CD4-positive, alpha-beta T cell treated with Interleukin-10 for 1 hour (primary cell): ENCODE measurements at regions not wholly inside any gene's neighbourhood (a gene's known extent, or its start where the extent isn't known, plus 50 kb on each side); places are given as distances from the start of the nearest gene placed in this dataset.

ENCODE experiments used
- DNase-seq: peaks from one replicate; pipeline ENCODE4 v3.0.0-alpha.2; 2020

DNA sequence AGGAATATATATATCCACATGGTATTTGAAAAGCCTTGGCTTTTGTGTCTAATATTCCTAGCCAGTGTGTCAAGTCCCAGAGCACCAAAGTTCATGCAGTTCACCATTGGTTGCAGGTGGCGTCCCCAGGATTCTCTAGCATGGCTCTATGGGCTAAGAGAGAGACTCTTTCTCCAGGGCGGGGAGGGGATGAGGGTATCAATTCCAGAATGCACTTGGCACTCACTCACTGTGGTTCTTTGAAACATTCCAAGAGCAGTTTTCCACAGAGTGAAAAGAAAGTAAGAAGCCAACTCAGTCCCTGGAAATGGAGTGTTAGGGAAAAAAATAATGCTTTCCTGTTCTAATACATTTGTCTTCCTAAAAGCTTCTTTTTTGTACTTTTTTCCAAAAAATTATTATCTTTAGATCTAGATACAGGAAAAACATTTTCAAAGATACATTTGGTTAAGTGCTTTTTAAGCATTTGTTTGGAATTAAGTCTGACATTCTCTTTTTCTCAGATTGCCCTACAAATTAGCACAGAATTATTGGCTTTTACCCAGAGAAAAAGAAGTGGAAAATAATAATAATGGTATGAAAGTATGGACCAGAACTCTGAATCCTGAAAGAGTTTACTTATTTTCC is 239.9 kb downstream of the PAX3 start:
- DNase-seq: no peak

DNA sequence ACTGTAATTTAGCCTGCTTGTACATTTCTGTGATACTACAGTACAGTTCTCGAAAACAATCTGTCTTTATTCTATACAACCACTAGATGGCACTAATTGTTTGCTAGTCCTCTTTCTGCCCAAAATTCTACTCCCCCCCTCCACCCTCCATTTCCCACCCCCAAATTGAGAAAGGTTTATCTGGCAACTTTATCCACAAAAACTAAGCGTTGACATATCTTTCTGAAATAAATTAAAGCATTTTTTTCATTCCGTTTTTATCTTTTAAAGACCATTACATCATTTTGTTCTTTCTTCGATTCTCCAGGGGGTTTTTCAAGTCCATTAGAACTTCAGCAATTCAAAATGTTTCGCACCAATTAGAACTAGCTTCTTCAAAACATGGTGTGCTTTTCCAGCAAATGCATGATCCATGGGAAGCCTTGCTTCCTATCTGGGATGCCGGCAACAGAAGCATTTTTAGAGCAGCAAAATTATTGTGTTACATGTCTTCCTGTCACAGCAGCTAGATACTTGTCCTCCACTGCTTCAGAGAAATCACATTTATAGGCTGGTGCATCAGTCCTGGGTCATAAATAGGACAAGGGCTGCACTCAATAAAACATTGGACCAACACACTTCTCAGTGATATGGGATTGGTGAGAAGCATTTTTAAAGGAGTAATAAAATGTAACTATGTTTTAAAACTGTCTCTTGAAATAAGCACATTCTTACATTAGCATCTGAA is 241.3 kb downstream of the PAX3 start:
- DNase-seq: no peak

DNA sequence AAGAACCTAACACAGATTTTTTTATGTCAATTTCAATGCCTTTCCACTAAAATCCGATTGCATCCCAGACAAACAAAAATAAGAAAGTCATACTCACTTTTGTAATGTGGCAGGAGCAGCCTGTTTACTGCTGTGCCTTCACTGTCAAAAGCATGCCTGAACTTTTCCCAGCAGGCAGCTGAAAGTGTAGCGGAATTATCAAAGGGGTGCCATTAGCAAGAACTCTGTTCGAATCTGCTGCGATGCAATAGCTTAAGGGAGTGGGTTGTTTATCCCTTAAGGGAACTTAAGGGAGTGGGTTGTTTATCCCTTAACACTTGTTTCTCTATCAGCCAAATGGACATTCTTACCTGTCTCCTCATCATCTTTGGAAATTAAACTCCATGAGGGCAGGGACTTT is 243.5 kb downstream of the PAX3 start:
- DNase-seq: no peak

DNA sequence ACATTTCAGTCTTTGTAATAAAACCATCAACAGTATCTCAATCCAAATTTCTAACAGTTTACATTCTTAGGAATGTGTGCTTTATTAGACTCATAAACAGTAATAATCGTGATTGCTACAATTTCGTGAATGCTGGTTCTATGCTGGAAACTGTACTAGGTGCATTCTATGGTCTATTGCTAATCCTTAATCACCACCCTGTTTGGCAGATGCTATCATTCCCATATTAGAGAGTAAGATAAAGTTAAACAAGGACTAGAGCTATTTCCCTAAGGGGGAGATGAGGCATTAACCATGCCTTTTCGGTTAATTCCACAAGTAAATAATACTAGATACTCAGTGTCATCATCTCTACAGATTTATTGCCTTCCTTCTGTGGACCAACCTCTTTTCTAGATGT is 244.0 kb downstream of the PAX3 start:
- DNase-seq: no peak

DNA sequence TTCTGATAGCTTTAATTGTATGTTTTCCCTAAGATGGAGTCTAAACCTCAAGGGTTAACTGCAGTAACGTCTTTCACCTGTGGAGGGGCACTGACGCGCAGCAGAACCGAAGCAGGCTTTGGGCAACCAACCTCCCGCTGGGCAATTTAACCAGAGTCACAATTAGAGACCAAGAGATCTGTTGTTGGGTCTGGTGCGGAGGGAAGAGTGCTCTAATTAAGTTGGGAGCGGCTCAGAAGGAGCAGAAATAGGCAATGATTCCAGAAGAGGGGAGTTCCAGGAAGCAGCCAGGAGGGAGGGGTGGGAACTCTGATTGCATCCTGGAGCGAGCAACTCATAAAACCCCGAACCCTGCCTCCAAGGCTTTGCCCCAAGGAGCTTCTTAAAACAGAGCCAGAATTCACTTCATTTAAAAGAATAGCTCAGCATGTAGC is 245.8 kb downstream of the PAX3 start:
- no peak for DNase-seq

DNA sequence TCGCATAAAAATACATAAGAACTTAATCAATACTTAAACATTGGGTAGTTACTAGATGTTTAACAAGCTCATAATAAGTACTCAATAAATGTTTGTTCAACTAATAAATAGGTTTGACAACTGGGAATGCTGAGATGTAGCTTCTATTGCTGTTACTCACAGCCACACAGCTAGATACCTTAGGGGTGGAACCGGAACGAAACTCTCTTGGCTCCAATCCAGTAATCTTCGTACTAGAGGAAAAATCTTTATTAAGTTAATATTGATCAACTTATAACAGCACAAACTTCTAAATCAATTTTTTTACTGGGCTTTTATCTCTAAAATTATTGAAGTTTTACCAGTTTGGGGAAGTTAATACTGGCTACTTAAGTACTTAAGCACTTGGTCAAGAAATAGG is 247.8 kb downstream of the PAX3 start:
- no peak for DNase-seq

DNA sequence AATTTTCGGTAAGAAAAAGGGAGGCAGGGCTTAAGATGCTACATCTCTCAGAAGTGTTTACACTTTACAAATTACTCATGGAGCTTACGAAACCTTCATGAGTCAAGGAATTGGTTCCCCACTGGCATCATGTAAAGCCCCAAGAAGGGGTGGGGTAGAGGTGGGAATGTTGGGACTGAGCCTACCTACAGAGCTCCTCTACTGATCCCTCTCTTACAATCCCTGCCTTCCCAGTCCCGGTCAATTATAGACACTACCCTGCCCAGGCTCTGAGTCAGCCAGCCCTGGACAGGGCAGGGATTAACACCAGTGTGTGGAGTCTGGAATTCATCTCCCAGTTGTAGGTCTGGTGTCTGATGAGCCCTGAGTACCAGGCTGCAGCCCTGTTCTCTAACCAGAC is 248.9 kb downstream of the PAX3 start:
- DNase-seq: no peak

DNA sequence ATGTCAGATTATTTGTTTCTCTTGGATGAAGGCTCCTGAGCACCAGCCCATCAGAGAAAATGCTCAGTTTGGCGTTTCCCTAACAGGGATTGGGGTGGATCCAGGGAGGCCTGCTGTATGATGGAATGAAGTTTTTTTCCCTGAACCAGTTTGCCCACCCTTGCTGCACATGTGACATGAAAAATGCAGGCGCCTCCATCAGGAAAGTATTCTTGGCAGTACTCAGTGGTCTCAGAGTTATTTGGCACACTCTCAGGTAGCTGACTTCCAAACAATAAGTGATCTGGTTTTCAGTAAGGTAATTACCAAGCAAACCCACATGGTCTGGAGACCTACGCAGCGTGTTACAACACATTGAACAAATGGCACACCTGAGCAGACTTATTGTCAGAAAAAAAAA is 254.9 kb downstream of the PAX3 start:
- DNase-seq: no peak

DNA sequence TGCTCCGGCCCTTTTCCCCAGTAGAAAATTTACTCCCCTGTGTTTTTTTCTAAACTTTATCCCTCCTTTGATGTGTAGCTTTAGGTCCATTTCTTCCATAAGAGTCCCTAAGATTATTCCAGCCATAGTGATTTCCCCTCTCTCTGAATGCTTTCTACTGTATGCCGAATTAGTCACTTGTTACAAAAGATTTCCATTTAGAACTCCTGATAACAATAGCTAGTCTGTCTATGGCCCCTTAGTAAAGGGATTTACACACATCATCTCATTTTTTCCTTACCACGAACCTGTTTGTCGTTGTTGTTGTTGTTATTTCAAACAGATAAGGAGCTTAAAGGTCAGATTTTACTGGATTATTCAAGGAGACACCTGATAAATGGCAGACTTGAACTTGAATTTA is 256.1 kb downstream of the PAX3 start:
- DNase-seq: no peak

DNA sequence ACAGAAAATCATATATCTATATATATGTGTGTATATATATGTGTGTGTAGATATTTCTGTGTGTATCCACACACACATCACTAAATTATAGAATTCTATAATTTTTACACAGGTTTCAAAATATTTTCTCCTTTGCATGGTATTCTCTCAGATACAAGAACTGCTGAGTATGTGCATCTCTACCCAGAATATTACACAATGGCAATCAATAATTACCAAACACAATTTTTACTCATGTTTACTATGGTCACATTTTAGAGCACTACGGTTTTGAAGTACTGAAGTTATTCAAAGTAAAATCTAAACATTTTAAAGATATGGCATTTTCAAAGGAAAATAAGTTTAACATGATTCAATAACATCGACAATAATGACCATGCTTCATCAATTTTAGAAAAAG is 258.5 kb downstream of the PAX3 start:
- no peak for DNase-seq

DNA sequence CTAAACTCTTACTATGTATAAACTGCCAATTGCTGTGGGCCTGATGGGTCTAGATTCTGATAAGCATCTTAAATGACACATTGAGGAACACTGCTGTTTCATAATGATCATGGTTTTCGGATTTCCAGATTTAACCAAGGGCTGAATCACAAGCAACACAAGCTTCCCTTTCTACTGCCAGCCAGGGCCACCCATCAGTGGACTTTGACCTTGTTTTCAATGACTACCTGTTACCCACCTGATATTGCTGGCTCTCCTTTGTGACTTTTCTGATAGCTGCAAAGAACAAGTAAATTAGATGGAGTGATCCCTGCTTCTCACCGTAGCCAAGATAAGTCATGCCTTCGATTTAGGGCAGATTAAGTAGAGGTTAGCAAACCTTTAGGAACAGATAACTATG is 259.0 kb downstream of the PAX3 start:
- DNase-seq: no peak

DNA sequence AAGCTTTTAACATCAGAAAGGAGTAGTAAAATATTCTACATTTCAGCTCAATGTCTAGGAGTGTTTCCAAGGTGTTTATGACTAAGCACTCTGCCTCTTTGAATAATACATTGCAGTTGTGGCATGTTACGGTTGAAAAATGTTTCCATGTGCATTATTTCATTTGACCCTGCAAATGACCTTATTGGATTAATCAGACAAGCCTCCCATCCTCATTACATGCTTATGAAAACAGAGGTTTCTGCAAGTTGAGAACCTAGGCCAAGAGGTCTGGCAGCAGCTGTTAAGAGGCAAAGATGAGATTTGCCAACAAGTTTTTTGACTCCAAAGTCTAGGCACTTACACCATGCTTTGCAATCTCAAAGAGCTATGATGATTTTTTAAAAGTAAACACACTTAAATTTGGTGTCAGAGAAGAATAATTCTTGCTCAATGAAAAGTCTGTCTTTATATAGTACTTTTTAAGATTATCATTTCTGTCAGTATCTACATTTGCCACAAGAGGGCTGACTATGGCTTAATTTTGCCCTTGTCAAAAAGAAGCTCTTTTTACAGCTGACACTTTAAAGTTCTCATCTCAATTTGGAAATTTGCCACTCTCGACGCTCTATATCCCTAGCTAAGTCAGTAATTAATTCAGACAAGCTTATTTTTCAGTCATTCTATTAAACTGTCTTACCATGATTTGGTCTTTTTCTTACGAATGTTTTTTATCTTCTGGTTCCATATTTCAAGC is 260.6 kb downstream of the PAX3 start:
- DNase-seq: no peak

DNA sequence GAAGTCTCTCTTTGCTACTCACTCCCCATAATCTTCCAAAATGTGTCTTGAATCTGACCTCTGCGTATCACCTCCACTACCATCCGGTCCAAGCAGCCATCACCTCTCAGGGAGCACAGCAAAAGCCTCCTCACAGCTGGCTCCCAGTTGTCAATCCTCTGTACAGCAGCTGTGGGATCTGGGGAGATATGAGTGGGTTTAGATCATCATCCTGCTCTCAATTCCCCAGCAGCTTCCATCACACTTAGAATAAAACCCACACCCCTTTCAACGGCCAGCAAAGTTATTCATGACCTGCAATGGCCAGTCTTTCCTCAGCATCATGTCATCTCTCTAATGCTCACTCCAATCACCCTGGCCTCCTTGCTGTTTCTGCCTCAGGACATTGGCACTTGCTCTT is 261.6 kb downstream of the PAX3 start:
- no peak for DNase-seq

DNA sequence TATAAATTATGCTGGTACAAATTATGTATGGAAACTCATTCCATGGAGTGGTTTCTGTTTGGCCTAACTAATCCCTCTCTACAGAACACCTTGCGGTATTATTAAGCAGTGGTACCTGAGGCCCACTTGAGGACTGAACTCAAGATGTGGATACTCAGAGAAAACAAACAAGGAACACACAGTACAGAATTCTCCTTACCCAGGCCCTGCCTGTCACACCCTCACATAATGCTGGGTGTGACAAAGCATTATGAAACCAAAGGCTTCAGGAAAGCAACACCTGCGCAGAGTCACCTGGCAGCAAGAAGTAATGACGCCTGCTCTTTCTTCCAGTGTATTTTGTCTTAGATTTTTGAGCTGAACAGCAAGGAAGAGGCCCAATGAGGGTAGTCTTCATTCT is 264.7 kb downstream of the PAX3 start:
- DNase-seq: no peak

DNA sequence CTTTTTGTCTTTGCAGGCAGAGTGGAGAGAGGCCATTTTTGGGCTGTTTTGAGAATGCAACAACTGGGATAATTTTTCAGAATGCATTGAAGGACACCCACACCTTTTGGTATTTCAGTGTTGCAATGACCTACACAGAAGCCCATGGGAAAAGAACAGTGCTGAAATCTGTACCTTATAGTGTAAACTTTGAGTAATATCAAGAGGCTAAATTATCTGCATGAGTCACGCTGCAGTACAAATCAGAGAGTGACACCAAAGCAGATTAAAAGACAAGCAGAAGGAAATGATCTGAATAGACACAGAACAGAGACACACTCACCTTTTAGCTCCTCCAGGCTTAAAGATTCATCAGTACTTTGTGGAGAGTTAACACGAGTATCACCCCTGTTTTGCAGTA is 265.3 kb downstream of the PAX3 start:
- DNase-seq: no peak

DNA sequence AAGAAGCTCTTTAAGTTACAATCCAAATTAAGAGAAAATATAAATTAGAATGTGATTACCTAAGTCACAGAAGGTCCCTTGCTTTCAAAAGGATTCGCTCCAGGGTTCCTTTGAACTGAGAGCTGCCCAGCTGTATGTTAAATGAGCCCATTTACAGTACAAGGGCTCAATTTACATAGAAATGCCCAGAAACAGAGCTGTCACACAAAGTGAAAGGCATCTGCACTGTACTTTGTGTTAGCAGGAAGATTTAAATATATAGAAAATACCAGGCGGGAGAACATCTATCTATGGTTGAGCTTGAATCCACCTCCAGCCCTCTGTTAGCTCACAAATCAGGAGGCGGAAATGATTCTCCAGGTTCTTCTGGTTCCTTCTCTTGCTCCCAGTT is 272.9 kb downstream of the PAX3 start:
- no peak for DNase-seq

DNA sequence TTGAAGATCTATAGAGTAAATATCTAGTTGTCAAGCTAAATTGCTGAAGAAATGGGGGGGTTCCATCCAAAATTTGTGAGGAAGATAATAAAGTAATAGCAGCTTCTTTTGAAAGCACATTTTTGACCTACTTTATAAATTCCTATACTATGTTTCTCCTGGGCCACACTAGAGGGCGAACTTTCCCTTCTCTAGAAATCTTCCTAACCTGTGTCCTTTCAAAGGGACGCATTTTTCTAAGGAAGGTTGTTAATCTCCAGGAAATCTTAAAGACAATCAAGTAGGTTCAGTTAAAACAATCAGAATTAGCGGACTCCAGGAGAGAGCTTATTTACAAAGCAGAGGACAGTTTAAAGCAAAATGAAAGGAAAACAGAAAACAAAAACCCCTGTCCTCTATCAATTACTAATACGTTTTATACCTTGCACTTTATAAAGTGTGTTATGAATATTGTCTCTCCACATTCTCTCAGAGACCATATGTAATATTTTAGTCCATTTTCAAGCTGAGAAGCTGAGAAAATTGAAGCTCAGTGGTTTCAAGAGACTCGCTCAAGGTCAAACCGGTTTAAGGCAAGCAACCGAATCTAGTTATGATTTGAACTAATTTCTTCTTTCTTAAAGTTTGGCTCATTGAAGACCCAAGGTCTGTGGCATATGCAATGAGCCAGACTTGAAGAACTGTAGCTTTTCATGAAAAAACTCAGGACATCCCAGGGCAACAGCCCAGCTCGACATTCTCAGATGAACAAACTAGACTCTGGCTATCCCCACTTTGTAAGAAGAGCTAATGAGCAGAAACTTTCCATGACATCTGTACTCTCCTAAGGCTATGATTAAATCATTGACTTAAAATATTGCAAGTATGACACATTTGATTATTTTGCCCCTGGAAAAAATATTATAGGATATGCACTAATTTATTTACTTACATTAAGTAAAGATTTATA is 273.6 kb downstream of the PAX3 start:
- DNase-seq: no peak

DNA sequence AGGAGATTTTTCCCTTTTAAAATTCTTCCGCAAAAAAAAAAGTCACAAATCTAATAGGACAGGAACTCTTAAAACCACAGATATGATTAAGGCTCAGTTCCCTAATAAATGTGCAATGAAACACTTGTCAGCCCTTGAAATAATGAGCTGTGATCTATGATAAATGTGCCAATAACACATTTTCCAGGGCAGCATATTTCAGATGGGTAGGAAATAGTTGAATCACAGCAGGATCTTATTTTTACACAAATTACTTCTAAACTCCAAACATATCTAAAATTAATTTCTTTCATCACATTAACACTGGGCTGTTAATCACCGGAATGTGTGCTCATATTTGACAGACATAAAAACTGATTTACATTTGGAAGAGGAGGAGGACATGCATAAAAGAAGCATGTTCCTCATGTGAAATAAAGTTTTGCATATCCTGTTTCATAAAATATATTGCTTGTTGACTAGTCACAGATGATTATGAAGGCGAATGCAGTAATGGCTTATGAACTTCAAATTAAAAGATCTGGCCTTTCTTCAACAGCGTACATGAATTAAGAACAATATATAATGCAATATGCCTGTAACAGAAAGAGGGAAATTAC is 281.4 kb downstream of the PAX3 start:
- DNase-seq: no peak

DNA sequence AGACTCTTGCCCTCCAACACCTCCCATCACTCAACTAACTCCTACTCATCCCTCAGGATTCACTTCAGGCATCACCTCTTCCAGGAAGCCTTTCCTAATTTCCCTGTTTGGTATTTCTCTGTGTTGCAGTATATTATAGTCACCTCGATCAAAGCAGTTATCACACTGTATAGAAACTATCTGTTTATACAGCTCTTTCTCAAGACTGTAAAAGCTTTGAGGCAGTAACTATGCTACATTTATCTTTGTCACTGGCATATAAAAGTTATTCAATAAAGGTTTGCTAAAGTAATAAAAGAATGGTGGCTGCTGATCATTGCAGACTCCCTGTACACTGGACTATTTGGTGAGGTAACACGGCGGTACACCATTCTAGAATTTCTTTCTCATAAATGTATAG is 284.9 kb downstream of the PAX3 start:
- DNase-seq: no peak

DNA sequence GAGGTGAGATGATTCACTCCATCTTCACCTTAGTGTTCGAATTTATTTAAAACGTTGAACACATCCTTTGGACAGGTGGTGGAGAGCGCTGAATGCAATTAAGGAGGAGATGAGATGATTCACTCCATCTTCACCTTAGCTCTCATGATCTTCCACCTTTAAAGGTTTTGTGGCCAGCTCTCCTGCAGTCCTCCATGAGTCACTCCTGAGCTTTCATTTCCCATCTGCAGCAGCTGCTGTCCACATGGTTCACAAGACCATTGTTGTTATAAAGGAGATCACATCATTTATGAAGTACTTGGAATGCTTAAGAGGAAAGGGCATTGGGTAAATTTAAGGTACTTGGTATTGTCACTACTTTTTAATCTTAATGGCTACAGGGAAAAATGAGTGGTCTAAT is 298.5 kb downstream of the PAX3 start:
- DNase-seq: no peak

DNA sequence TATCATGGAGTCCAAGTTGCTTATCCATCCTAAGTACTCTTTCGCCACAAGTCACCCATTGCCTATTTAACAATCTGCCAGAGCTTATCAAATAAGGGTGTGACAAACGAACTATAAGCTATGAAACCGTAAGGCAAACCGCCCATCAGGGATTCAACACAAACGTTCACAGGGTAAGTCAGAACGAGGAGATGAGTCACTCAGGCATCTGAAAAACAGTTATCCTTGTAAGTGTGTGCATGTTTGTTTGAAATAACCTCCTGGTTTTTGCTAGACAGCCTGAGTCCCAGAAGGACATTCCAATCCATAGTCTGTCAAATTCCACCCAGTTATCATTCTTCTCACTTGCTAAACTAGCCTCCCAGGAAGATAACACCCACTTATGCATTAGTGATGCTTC is 299.1 kb downstream of the PAX3 start:
- DNase-seq: no peak

DNA sequence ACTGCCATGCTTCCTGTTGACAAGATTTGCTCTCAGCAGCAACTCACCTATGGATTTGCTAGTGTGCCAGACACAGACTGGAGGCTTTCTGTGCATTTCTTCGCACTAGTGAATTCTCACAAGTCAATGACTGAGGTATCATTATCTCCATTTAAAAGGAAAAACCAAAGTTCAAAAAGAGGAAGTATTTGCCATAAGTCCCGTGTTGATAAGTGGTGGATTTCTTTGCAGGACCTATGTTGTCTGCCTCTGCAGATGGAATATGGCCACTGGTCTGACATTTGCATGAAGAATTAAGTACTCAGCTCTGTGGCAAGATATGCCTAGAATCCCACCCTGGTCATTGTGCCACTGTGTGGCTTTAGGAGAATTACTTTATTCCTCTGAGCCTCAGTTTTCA is 299.6 kb downstream of the PAX3 start:
- no peak for DNase-seq

DNA sequence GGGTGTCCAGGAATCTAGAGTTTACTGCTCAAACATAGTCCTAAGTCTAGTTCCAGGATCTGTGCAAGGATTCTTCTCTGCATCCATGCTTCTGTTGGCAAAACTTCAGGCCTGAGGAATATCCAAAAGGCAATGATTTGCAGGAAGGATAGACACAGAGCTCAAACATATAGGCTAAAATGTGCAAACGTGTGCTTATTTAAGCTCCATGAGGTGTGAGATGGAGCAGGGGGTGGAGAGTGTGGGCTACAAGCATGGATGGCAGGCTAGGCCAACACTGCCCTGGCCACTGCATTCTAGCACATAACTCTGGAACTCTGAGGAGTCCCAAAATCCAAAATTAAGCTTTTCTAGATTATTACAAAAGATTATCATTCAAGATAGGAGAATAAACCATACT is 301.1 kb downstream of the PAX3 start:
- no peak for DNase-seq
